ENCODE measurements at regions not wholly inside any gene's neighbourhood (a gene's known extent, or its start where the extent isn't known, plus 50 kb on each side); places are given as distances from the start of the nearest gene placed in this dataset.
"Not testable (repeated sequence)": the region's sequence is repeated elsewhere in the genome, so short reads cannot be mapped to it uniquely, and the experiment has no call there.

GRCh38 chr4:124105212-124105611 lies 607.3 kb downstream of the ANKRD50 start:
- no peaks in the 10 kb centered on the region for H3K4me1 ChIP-seq (ENCODE audit: control insufficient read depth, insufficient read depth, low read length)
- H3K27me3 ChIP-seq (ENCODE audit: control insufficient read depth, insufficient read depth, low read length) = no peaks in the 10 kb centered on the region

DNA sequence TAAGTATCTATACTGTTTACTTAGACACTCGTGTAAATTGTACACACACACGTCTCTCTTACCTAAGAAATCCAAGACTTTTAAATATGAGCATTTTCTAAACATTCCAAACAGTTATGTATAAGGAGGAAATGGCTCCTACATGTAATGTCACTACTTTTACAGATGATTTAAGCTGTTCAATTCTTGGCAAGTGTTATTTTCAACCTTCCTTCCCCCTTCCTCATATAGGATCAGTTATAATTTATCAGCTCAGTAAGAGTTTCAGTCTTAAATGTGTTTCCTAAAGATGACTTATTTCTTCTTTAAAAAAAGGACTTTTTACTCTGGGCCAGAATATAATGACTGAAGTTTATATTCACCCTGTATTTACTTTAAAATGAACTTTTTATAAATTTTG lies 601.1 kb downstream of the ANKRD50 start:
- Histone ChIP-seq H3K36me3 (ENCODE audit: control insufficient read depth, insufficient read depth, low read length) (no peaks in the 10 kb centered on the region), H3K9ac (ENCODE audit: low read length) (no peak overlapping the region)

More at GRCh38 chr4:124105212-124105611, 607.3 kb downstream of the ANKRD50 start:
- H3K4me3 ChIP-seq (ENCODE audit: low read length) = no peak overlapping the region
- no peaks in the 10 kb centered on the region for H3K36me3 ChIP-seq (ENCODE audit: control insufficient read depth, insufficient read depth, low read length)
- no peak overlapping the region for H3K9ac ChIP-seq (ENCODE audit: low read length)
- H3K9me3 ChIP-seq (ENCODE audit: control insufficient read depth, low read length) = no peaks in the 10 kb centered on the region

GRCh38 chr4:124111922-124112321 lies 600.6 kb downstream of the ANKRD50 start:
- Histone ChIP-seq H3K4me1 (ENCODE audit: control insufficient read depth, insufficient read depth, low read length) (no peaks in the 10 kb centered on the region), H3K27me3 (ENCODE audit: control insufficient read depth, insufficient read depth, low read length) (no peaks in the 10 kb centered on the region), H3K9me3 (ENCODE audit: control insufficient read depth, low read length) (no peaks in the 10 kb centered on the region), H3K36me3 (ENCODE audit: control insufficient read depth, insufficient read depth, low read length) (no peaks in the 10 kb centered on the region), H3K4me3 (ENCODE audit: low read length) (no peak overlapping the region), H3K9ac (ENCODE audit: low read length) (no peak overlapping the region)

More for the DNA sequence above, 601.1 kb downstream of the ANKRD50 start:
- Histone ChIP-seq H3K4me3 (ENCODE audit: low read length) (no peak overlapping the region), H3K27me3 (ENCODE audit: control insufficient read depth, insufficient read depth, low read length) (no peaks in the 10 kb centered on the region), H3K4me1 (ENCODE audit: control insufficient read depth, insufficient read depth, low read length) (no peaks in the 10 kb centered on the region), H3K9me3 (ENCODE audit: control insufficient read depth, low read length) (no peaks in the 10 kb centered on the region)

- Histone ChIP-seq H3K9me3 (ENCODE audit: control insufficient read depth, low read length) (no peaks in the 10 kb centered on the region), H3K36me3 (ENCODE audit: control insufficient read depth, insufficient read depth, low read length) (no peaks in the 10 kb centered on the region), H3K4me1 (ENCODE audit: control insufficient read depth, insufficient read depth, low read length) (no peaks in the 10 kb centered on the region), H3K4me3 (ENCODE audit: low read length) (no peak overlapping the region), H3K9ac (ENCODE audit: low read length) (no peak overlapping the region), H3K27me3 (ENCODE audit: control insufficient read depth, insufficient read depth, low read length) (no peaks in the 10 kb centered on the region)
Measured at GRCh38 chr4:124118061-124118460, 594.5 kb downstream of the ANKRD50 start.

GRCh38 chr4:124121461-124121971 lies 591.0 kb downstream of the ANKRD50 start:
- H3K4me3 ChIP-seq (ENCODE audit: low read length) = no peak overlapping the region

DNA sequence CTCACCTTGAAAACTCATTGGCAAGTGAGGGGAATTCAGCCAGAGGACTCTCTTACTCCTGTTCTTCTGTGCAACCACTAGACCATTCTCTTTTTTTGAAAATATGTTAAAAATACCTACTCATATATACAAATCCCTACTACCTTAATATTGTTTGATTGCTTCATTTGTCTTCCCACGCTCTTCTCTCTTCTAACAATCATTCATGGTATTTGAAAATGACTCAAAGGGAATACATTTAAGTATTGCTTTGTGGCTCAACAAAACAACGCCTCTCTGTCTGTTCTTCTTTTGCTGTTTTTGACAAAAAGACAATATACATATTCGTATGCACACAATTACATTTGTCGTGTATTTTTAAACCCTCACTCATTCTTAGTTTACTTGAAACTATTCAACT lies 589.4 kb downstream of the ANKRD50 start:
- H3K36me3 ChIP-seq (ENCODE audit: control insufficient read depth, insufficient read depth, low read length) = no peaks in the 10 kb centered on the region
- H3K27me3 ChIP-seq (ENCODE audit: control insufficient read depth, insufficient read depth, low read length) = no peaks in the 10 kb centered on the region
- no peak overlapping the region for H3K4me3 ChIP-seq (ENCODE audit: low read length)
- no peaks in the 10 kb centered on the region for H3K4me1 ChIP-seq (ENCODE audit: control insufficient read depth, insufficient read depth, low read length)
- H3K9me3 ChIP-seq (ENCODE audit: control insufficient read depth, low read length) = no peaks in the 10 kb centered on the region
- no peak overlapping the region for H3K9ac ChIP-seq (ENCODE audit: low read length)

More at GRCh38 chr4:124121461-124121971, 591.0 kb downstream of the ANKRD50 start:
- Histone ChIP-seq H3K4me1 (ENCODE audit: control insufficient read depth, insufficient read depth, low read length) (no peaks in the 10 kb centered on the region), H3K9me3 (ENCODE audit: control insufficient read depth, low read length) (no peaks in the 10 kb centered on the region), H3K36me3 (ENCODE audit: control insufficient read depth, insufficient read depth, low read length) (no peaks in the 10 kb centered on the region), H3K9ac (ENCODE audit: low read length) (no peak overlapping the region), H3K27me3 (ENCODE audit: control insufficient read depth, insufficient read depth, low read length) (no peaks in the 10 kb centered on the region)

DNA sequence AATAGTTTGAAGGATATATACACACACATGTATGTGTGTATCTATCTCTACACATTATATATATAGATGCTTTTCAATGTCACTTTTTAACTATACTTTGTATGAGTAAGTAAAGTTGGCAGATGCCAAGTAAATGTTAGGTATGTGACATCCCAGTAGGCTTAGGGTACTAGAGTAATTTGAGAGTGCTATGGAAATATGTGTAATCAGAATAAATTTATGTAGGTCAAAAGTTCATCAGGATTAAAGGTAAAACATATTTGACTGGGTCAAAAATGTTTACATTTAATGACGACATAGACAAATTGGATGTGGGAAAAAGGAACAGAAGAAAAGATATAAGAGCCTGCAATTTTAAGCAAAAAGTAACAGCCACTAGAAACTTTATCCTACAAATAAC lies 588.8 kb downstream of the ANKRD50 start:
- Histone ChIP-seq H3K9ac (ENCODE audit: low read length) (no peak overlapping the region), H3K4me3 (ENCODE audit: low read length) (no peak overlapping the region), H3K36me3 (ENCODE audit: control insufficient read depth, insufficient read depth, low read length) (no peaks in the 10 kb centered on the region), H3K9me3 (ENCODE audit: control insufficient read depth, low read length) (no peaks in the 10 kb centered on the region), H3K27me3 (ENCODE audit: control insufficient read depth, insufficient read depth, low read length) (no peaks in the 10 kb centered on the region), H3K4me1 (ENCODE audit: control insufficient read depth, insufficient read depth, low read length) (no peaks in the 10 kb centered on the region)

DNA sequence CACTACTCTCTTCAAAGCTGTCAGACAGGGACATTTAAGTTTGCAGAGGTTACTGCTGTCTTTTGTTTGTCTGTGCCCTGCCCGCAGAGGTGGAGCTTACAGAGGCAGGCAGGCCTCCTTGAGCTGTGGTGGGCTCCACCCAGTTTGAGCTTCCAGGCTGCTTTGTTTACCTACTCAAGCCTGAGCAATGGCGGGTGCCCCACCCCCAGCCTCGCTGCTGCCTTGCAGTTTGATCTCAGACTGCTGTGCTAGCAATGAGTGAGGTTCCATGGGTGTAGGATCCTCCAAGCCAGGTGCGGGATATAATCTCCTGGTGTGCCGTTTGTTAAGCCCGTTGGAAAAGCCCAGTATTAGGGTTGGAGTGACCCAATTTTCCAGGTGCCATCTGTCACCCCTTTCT lies 581.2 kb downstream of the ANKRD50 start:
- H3K27me3 ChIP-seq (ENCODE audit: control insufficient read depth, insufficient read depth, low read length); H3K9ac ChIP-seq (ENCODE audit: low read length); H3K4me1 ChIP-seq (ENCODE audit: control insufficient read depth, insufficient read depth, low read length); H3K36me3 ChIP-seq (ENCODE audit: control insufficient read depth, insufficient read depth, low read length); H3K9me3 ChIP-seq (ENCODE audit: control insufficient read depth, low read length); H3K4me3 ChIP-seq (ENCODE audit: low read length): not testable (repeated sequence)

DNA sequence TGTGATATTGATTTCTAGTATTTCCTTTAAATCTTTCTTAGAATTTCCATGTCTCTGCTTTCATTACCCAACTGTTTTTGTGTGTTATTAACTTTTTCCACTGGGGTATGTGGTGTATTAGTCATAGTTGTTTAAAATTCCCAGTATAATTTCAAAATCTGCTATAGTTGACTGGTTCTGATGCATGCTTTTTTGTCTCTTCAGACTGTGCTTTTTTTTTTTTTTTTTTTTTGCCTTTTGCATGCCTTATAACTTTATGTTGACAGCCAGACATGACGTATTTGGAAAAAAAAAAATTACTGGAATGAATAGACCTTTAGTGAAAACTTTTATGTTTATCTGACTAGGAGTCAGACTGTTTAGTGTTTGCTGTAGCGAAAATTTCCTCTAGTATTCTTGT lies 580.4 kb downstream of the ANKRD50 start:
- Histone ChIP-seq H3K9me3 (ENCODE audit: control insufficient read depth, low read length) (no peaks in the 10 kb centered on the region), H3K4me3 (ENCODE audit: low read length) (no peak overlapping the region), H3K36me3 (ENCODE audit: control insufficient read depth, insufficient read depth, low read length) (no peaks in the 10 kb centered on the region), H3K27me3 (ENCODE audit: control insufficient read depth, insufficient read depth, low read length) (no peaks in the 10 kb centered on the region), H3K9ac (ENCODE audit: low read length) (no peak overlapping the region), H3K4me1 (ENCODE audit: control insufficient read depth, insufficient read depth, low read length) (no peaks in the 10 kb centered on the region)

DNA sequence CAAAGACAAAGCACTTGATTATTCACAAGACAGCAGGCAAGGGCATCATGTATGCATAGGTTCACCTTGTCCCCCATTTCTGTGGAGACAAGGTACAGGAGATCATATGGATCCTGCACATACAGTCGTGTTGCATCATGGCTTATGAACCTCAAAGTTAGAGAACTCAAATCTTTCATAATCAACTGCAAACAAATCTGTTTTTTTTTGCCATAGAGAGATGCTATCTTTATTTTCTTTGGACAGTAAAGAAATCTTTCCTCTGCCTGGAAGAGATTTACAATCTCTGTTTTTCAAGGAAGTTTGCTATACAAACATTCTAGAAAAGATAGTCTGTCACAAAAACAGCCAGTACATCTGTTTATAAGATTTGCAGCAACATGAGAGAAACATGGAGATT lies 578.8 kb downstream of the ANKRD50 start:
- no peaks in the 10 kb centered on the region for H3K9me3 ChIP-seq (ENCODE audit: control insufficient read depth, low read length)
- H3K27me3 ChIP-seq (ENCODE audit: control insufficient read depth, insufficient read depth, low read length) = no peaks in the 10 kb centered on the region
- no peaks in the 10 kb centered on the region for H3K36me3 ChIP-seq (ENCODE audit: control insufficient read depth, insufficient read depth, low read length)

GRCh38 chr4:124135409-124135813 lies 577.1 kb downstream of the ANKRD50 start:
- Histone ChIP-seq H3K36me3 (ENCODE audit: control insufficient read depth, insufficient read depth, low read length) (no peaks in the 10 kb centered on the region), H3K4me3 (ENCODE audit: low read length) (no peak overlapping the region), H3K4me1 (ENCODE audit: control insufficient read depth, insufficient read depth, low read length) (no peaks in the 10 kb centered on the region), H3K9ac (ENCODE audit: low read length) (no peak overlapping the region), H3K9me3 (ENCODE audit: control insufficient read depth, low read length) (no peaks in the 10 kb centered on the region), H3K27me3 (ENCODE audit: control insufficient read depth, insufficient read depth, low read length) (no peaks in the 10 kb centered on the region)

More for the DNA sequence above, 578.8 kb downstream of the ANKRD50 start:
- no peaks in the 10 kb centered on the region for H3K4me1 ChIP-seq (ENCODE audit: control insufficient read depth, insufficient read depth, low read length)
- H3K9ac ChIP-seq (ENCODE audit: low read length) = no peak overlapping the region
- no peak overlapping the region for H3K4me3 ChIP-seq (ENCODE audit: low read length)

GRCh38 chr4:124139044-124139443 lies 573.5 kb downstream of the ANKRD50 start:
- Histone ChIP-seq H3K9ac (ENCODE audit: low read length) (no peak overlapping the region), H3K36me3 (ENCODE audit: control insufficient read depth, insufficient read depth, low read length) (no peaks in the 10 kb centered on the region), H3K9me3 (ENCODE audit: control insufficient read depth, low read length) (no peaks in the 10 kb centered on the region)

DNA sequence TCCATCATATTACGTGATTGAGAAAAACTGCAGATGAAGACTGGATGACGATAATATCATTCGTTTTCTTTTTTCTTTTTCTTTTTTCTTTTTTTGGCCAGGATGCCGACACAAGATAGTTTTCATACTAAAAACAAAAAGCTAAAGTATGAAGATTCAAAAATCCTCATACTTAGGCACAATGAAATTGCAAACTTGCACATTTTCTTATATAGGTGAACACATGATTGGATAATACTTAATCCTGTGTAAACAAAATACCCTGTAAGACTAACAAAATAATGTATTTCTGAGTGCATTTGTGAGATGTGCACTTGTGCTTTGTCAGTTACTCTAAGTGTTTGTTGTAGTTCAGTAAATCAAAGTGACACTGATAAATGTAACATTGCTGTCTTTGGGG lies 568.9 kb downstream of the ANKRD50 start:
- Histone ChIP-seq H3K4me1 (ENCODE audit: control insufficient read depth, insufficient read depth, low read length) (no peaks in the 10 kb centered on the region), H3K4me3 (ENCODE audit: low read length) (no peak overlapping the region), H3K9me3 (ENCODE audit: control insufficient read depth, low read length) (no peaks in the 10 kb centered on the region), H3K9ac (ENCODE audit: low read length) (no peak overlapping the region), H3K36me3 (ENCODE audit: control insufficient read depth, insufficient read depth, low read length) (no peaks in the 10 kb centered on the region), H3K27me3 (ENCODE audit: control insufficient read depth, insufficient read depth, low read length) (no peaks in the 10 kb centered on the region)

More at GRCh38 chr4:124139044-124139443, 573.5 kb downstream of the ANKRD50 start:
- H3K4me1 ChIP-seq (ENCODE audit: control insufficient read depth, insufficient read depth, low read length) = no peaks in the 10 kb centered on the region
- no peak overlapping the region for H3K4me3 ChIP-seq (ENCODE audit: low read length)
- no peaks in the 10 kb centered on the region for H3K27me3 ChIP-seq (ENCODE audit: control insufficient read depth, insufficient read depth, low read length)
